ENCODE measurements at regions not wholly inside any gene's neighbourhood (a gene's known extent, or its start where the extent isn't known, plus 50 kb on each side); places are given as distances from the start of the nearest gene placed in this dataset.
A peak's percentile ranks its signal among the peaks of the same experiment; 100 is the strongest.
"Not testable (repeated sequence)": the region's sequence is repeated elsewhere in the genome, so short reads cannot be mapped to it uniquely, and the experiment has no call there.

GRCh38 chr4:189736656-189737055 is 204.0 kb upstream of the FRG1 start:
- POLR2A ChIA-PET; H3K4me1 ChIP-seq; CTCF ChIA-PET; FAIRE-seq; H3K27ac ChIP-seq; H3K4me2 ChIP-seq; H3K9me3 ChIP-seq; H3K4me3 ChIP-seq; ATAC-seq; DNase-seq (ENCODE audit: low read depth in 1 of 2, low spot score in 1 of 2): not testable (repeated sequence)
- 46% methylated on average over 4 of the region's 4 CpGs for WGBS (ENCODE audit: missing lambda C conversion rate)

GRCh38 chr4:189740118-189740517 is 200.6 kb upstream of the FRG1 start:
- H3K4me2 ChIP-seq; H3K4me1 ChIP-seq; DNase-seq (ENCODE audit: low read depth in 1 of 2, low spot score in 1 of 2); POLR2A ChIA-PET; FAIRE-seq; CTCF ChIA-PET; H3K9me3 ChIP-seq; H3K27ac ChIP-seq; H3K4me3 ChIP-seq; ATAC-seq: not testable (repeated sequence)
- WGBS (ENCODE audit: missing lambda C conversion rate), result 68% methylated on average over 6 of the region's 7 CpGs

GRCh38 chr4:189740873-189741272 is 199.8 kb upstream of the FRG1 start:
- Histone ChIP-seq H3K4me1 (no peaks in the 10 kb centered on the region), H3K9me3 (no peaks in the 10 kb centered on the region), H3K4me2 (no peak overlapping the region), H3K4me3 (no peak overlapping the region), H3K27ac (no peak overlapping the region)
- DNase-seq (ENCODE audit: low read depth in 1 of 2, low spot score in 1 of 2) (no peak), ATAC-seq (no peak), FAIRE-seq (no peak)
- TF ChIP-seq CBX2 (IDR thresholded peaks at IDR 0.05; ENCODE audit: borderline replicate concordance, low read depth) (no peak), E2F6 (IDR thresholded peaks at IDR 0.05; ENCODE audit: borderline replicate concordance, low read depth) (no peak), ZNF302 (CRISPR knock-in tag; IDR thresholded peaks at IDR 0.05) (no peak), RAD21 (conservative IDR thresholded peaks at IDR 0.05 in 1 of 2, IDR thresholded peaks at IDR 0.05 in 1 of 2) (no peak), HOXB5 (CRISPR knock-in tag; IDR thresholded peaks at IDR 0.05) (no peak), REST (IDR thresholded peaks at IDR 0.05) (no peak), HDAC2 (IDR thresholded peaks at IDR 0.05) (no peak), FOSB (CRISPR knock-in tag; IDR thresholded peaks at IDR 0.05) (no peak), POLR2AphosphoS2 (conservative IDR thresholded peaks at IDR 0.05; ENCODE audit: low read length) (no peak), MYC (IDR thresholded peaks at IDR 0.05; ENCODE audit: borderline replicate concordance, low read length) (no peak), NFE2L2 (conservative IDR thresholded peaks at IDR 0.05; ENCODE audit: low read length) (no peak)
- ChIA-PET POLR2A (no interaction called here), CTCF (no interaction called here)
- WGBS (ENCODE audit: missing lambda C conversion rate), result 0% methylated on average over 1 of the region's 16 CpGs

- 0% methylated on average over 1 of the region's 1 CpG for WGBS (ENCODE audit: missing lambda C conversion rate)
- CTCF ChIA-PET, FAIRE-seq: not testable (repeated sequence)
Observed at GRCh38 chr4:189753092-189753491, 187.6 kb upstream of the FRG1 start.

GRCh38 chr4:189763583-189763982 is 177.1 kb upstream of the FRG1 start:
- no peak for DNase-seq (ENCODE audit: low read depth in 1 of 2, low spot score in 1 of 2)
- Histone ChIP-seq H3K9me3 (no peaks in the 10 kb centered on the region), H3K4me3 (no peak overlapping the region), H3K27ac (no peak overlapping the region), H3K4me2 (no peak overlapping the region), H3K4me1 (no peaks in the 10 kb centered on the region)
- 12% methylated on average over 3 of the region's 3 CpGs for WGBS (ENCODE audit: missing lambda C conversion rate)
- ChIA-PET POLR2A (no interaction called here), CTCF (no interaction called here)
- ATAC-seq, result no peak
- no peak for FAIRE-seq
- TF ChIP-seq KDM5A (IDR thresholded peaks at IDR 0.05) (no peak), POLR2AphosphoS2 (conservative IDR thresholded peaks at IDR 0.05; ENCODE audit: low read length) (no peak), NR3C1 (IDR thresholded peaks at IDR 0.05) (no peak), CTCF (IDR thresholded peaks at IDR 0.05) (no peak), EP300 (IDR thresholded peaks at IDR 0.05) (no peak), PHF8 (IDR thresholded peaks at IDR 0.05; ENCODE audit: borderline replicate concordance, low read depth) (no peak), TFCP2L1 (CRISPR knock-in tag; IDR thresholded peaks at IDR 0.05) (no peak), ELK1 (IDR thresholded peaks at IDR 0.05; ENCODE audit: low read depth, low read length) (no peak), RFX5 (IDR thresholded peaks at IDR 0.05) (no peak), HOXB13 (CRISPR knock-in tag; IDR thresholded peaks at IDR 0.05; ENCODE audit: low read depth) (no peak), FOSL2 (IDR thresholded peaks at IDR 0.05) (no peak), FOSL2 (CRISPR knock-in tag; IDR thresholded peaks at IDR 0.05) (no peak)

More at GRCh38 chr4:189753092-189753491, 187.6 kb upstream of the FRG1 start:
- H3K4me1 ChIP-seq; H3K4me3 ChIP-seq; H3K27ac ChIP-seq; DNase-seq (ENCODE audit: low read depth in 1 of 2, low spot score in 1 of 2); POLR2A ChIA-PET; ATAC-seq; H3K4me2 ChIP-seq; H3K9me3 ChIP-seq: not testable (repeated sequence)
- peak; percentile 70 for TF ChIP-seq ZFP36 (IDR thresholded peaks at IDR 0.05; ENCODE audit: borderline replicate concordance, partially characterized antibody)

Data from A549 (cell line).